ENCODE measurements at regions not wholly inside any gene's neighbourhood (a gene's known extent, or its start where the extent isn't known, plus 50 kb on each side); places are given as distances from the start of the nearest gene placed in this dataset.

DNA sequence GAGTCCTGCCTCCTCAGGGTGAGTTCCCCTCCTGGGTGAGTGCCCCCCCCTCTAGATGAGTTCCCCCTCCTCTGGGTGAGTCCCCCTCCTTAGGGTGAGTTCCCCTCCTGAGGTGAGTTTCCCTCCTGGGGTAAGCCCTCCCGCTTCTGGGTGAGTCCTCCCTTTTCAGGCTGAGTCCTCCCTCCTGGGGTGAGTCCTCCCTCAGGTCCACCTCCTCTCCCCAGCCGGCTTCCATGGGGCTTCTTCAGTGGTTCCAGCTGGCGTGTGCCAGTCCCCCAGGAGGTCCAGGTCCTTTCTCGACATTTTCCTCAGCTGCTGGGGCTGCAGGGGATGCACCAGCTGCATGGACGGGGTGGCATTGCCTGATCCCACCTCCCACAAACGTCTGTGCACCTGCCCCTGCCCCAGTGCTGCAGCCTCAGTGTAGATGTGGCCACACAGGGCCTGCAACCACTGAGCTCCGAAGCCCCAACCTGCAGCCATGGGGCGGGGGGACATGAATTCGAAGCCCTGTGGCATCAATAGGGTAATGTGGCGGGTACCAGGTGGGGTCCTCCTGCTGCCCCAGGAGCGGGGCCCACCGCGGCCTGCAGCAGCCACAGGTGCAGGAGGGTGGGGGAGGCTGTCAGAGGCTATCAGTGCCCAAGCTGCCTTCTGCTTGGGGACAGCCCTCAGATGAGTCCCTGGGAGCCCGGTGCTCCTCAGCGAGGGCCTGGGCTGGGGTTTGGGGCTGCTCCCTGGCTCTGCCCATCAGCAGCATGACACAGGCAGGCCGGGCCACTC lies 101.3 kb upstream of the FGF3 start:
- peaks cover 15% of the 10 kb centered on the region for H3K4me1 ChIP-seq
- DNase-seq = no peak
- no peaks in the 10 kb centered on the region for H3K27me3 ChIP-seq
- no peaks in the 10 kb centered on the region for H3K9me3 ChIP-seq
- no peak overlapping the region for H3K4me3 ChIP-seq
- intact Hi-C loops (cut with DNase I; ENCODE audit: low total_unique reads) = no loop called here
- WGBS, 2 donors = 90 to 91% methylated on average over 1 to 16 of the region's 16 CpGs
- H3K36me3 ChIP-seq (ENCODE audit: low read depth, missing control alignments) = no peaks in the 10 kb centered on the region
- H3K27ac ChIP-seq = no peak overlapping the region
- TF ChIP-seq POLR2A (IDR thresholded peaks at IDR 0.05) (no peak), CTCF (IDR thresholded peaks at IDR 0.05) (no peak)

DNA sequence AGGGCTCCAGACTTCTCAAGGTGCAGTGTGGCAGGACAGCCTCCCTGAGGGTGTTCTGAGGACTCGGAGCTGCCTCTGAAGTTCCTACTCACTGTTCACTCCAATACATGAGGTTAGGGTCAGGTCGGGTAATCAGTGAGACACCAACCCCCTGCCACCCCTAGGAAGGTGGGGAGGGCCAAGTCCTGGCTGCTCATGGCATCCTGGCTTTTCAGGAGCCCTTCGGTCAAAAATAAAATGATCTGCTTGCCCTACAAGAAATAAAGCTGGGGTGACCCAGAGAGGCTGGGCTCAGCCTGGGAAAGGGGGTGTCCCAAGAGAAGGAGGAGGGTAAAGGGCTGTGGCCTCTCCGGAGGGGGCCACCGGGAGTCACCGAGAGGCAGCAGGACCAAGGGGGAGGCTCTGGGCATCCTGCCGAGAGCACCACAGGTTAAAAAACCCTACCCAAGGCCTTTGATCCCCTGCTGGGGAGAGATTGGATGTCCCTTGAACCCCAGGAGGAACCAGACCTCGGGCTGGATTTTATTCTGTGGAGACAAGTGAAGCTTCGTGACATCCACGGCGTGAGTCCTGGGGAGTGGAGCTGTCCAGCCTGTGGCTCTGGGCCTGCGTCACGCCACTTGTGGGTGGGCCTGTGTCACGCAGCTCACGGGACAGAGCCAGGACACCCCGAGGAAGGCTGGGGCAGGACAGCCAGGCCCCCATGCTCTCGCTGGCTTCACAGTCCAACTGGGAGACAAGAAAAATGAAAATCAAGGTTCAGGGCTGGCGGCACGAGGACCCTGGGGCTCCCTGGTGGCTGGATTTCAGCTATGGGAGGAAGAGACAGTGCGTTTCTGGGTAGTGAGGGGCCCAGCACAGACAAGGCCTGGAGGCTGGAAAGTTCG lies 102.2 kb upstream of the FGF3 start:
- TF ChIP-seq CTCF (IDR thresholded peaks at IDR 0.05) = no peak
- H3K27me3 ChIP-seq = no peaks in the 10 kb centered on the region
- no peak for DNase-seq
- intact Hi-C loops (cut with DNase I; ENCODE audit: low total_unique reads) = no loop called here
- H3K36me3 ChIP-seq (ENCODE audit: low read depth, missing control alignments) = no peaks in the 10 kb centered on the region
- H3K27ac ChIP-seq = no peak overlapping the region
- H3K4me1 ChIP-seq = peaks cover 7% of the 10 kb centered on the region
- no peaks in the 10 kb centered on the region for H3K9me3 ChIP-seq
- 78 to 91% methylated on average over 15 to 21 of the region's 21 CpGs for WGBS, 2 donors
- no peak overlapping the region for H3K4me3 ChIP-seq

DNA sequence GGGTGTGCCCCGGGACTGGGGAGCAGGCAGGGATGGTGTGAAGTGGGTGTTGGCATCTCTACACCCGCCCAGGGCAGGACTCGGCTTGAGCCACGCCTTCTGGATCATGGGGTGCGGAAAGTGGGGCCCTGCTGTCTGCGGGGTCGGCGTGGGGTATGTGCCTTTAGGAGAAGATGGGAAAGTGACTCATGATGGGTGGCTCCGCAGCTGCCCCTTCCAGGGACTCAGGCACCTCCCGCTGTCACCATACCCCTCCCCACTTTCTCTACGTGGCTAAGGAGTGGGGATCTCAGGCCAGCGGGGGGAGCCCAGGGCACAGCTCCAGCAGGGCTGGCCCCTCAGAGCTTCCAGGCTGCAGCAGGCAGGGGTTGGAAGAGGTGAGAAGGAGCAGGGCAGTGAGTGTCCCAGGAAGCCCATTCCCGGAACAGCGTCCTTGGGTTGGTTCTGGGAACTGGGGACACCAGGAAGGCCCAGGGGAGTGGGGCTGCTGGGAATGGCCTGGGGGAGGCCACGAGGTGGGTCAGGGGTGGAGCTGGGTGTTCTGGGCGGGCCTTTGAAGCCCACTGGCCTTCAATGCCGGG lies 102.9 kb upstream of the FGF3 start:
- Histone ChIP-seq H3K4me3 (no peak overlapping the region), H3K4me1 (peaks cover 7% of the 10 kb centered on the region), H3K27me3 (no peaks in the 10 kb centered on the region), H3K36me3 (ENCODE audit: low read depth, missing control alignments) (no peaks in the 10 kb centered on the region), H3K27ac (no peak overlapping the region), H3K9me3 (no peaks in the 10 kb centered on the region)
- no peak for DNase-seq
- TF ChIP-seq CTCF (IDR thresholded peaks at IDR 0.05) (no peak), POLR2A (IDR thresholded peaks at IDR 0.05) (no peak)
- intact Hi-C loops (cut with DNase I; ENCODE audit: low total_unique reads) = no loop called here
- WGBS, 2 donors = 79 to 87% methylated on average over 13 to 17 of the region's 17 CpGs

DNA sequence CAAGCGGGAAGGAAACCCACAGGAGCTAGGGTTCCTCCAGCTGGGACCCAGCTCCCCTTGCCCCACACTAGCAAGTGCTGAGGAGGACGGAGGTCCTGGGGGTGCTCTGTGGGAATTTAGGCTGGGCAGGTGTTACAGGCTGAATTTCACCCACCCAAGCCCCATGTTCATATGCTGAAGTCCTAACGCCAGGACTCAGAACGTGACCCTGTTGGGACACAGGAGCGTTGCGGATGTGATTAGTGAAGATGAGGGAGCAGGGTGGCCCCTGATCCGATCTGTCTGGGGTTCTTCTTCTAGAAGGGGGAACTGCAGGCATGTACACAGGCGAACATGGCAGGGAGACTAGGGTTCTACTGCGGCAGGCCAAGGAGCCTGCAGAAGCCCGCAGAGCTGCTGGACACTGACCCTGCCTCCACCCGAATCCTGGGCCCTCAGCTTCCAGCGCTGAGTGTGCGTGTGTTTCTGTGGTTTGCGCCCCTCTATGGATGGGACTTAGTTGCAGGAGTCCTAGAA lies 103.4 kb upstream of the FGF3 start:
- WGBS, 2 donors = 93 to 96% methylated on average over 5 to 14 of the region's 14 CpGs

More for the DNA sequence above, 103.4 kb upstream of the FGF3 start:
- Histone ChIP-seq H3K4me3 (no peak overlapping the region), H3K4me1 (peaks cover 7% of the 10 kb centered on the region), H3K27ac (no peak overlapping the region), H3K9me3 (no peaks in the 10 kb centered on the region), H3K36me3 (ENCODE audit: low read depth, missing control alignments) (no peaks in the 10 kb centered on the region), H3K27me3 (no peaks in the 10 kb centered on the region)
- TF ChIP-seq CTCF (IDR thresholded peaks at IDR 0.05) (no peak), POLR2A (IDR thresholded peaks at IDR 0.05) (no peak)
- intact Hi-C loops (cut with DNase I; ENCODE audit: low total_unique reads) = no loop called here
- no peak for DNase-seq

Data from testis (tissue), 2 donors.